ENCODE measurements at regions not wholly inside any gene's neighbourhood (a gene's known extent, or its start where the extent isn't known, plus 50 kb on each side); places are given as distances from the start of the nearest gene placed in this dataset.
"Not testable (repeated sequence)": the region's sequence is repeated elsewhere in the genome, so short reads cannot be mapped to it uniquely, and the experiment has no call there.

- H3K4me1 ChIP-seq (replicated peaks in 1 of 2) = no peaks in the 10 kb centered on the region
- no peak for ATAC-seq (replicated peaks in 6 of 8)
- 13 to 93% (median 55%) methylated on average over 1 to 3 of the region's 3 CpGs; no CpG with 5 or more reads in 2 of the 10 experiments for WGBS, 10 experiments
- H3K27ac ChIP-seq = no peak overlapping the region
- no peak overlapping the region for H3K4me3 ChIP-seq
- in situ Hi-C loops (cut with MboI; ENCODE audit: low pct_unique_long_range_greater_than_20kb in 2 of 9, low sequenced_read_pairs in 9 of 9, unreplicated experiment in 9 of 9) = no loop called here
These were observed 79.4 kb upstream of the OSTN start for GRCh38 chr3:191119415-191120295.

DNA sequence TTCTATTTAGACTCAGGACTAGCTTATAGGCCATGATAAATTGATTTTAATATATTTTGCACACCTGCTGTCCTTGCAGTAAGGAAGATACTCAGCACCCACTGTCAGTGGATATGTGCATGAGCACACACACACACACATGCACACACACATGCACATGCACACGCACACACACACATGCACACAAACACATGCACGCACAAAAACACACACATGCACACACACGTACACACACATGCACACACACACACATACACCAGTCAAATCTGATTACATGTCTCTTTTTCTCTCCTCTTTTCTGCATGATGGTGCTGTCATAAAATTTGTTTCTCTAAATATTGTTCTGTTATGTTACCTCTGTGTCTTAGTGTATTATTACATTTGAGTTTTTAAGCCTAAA is 87.3 kb upstream of the OSTN start:
- H3K4me3 ChIP-seq = no peak overlapping the region
- H3K27ac ChIP-seq = no peak overlapping the region
- WGBS, 10 experiments = 70 to 100% (median 89%) methylated on average over 1 to 3 of the region's 3 CpGs; no CpG with 5 or more reads in 4 of the 10 experiments
- ATAC-seq (replicated peaks in 6 of 8) = no peak
- in situ Hi-C loops (cut with MboI; ENCODE audit: low pct_unique_long_range_greater_than_20kb in 2 of 9, low sequenced_read_pairs in 9 of 9, unreplicated experiment in 9 of 9) = no loop called here
- no peaks in the 10 kb centered on the region for H3K4me1 ChIP-seq (replicated peaks in 1 of 2)

GRCh38 chr3:191105418-191105817 is 93.6 kb upstream of the OSTN start:
- Histone ChIP-seq H3K27ac (no peak overlapping the region), H3K4me3 (no peak overlapping the region), H3K4me1 (replicated peaks in 1 of 2) (no peaks in the 10 kb centered on the region)
- 6 to 100% (median 58%) methylated on average over 1 to 3 of the region's 3 CpGs; no CpG with 5 or more reads in 2 of the 10 experiments for WGBS, 10 experiments
- ATAC-seq (replicated peaks in 6 of 8) = no peak
- in situ Hi-C loops (cut with MboI; ENCODE audit: low pct_unique_long_range_greater_than_20kb in 2 of 9, low sequenced_read_pairs in 9 of 9, unreplicated experiment in 9 of 9) = no loop called here

GRCh38 chr3:191100516-191100915 is 98.5 kb upstream of the OSTN start:
- WGBS, 10 experiments = 40 to 94% (median 82%) methylated on average over 2 to 4 of the region's 4 CpGs
- no peak for ATAC-seq (replicated peaks in 6 of 8)
- Histone ChIP-seq H3K27ac (no peak overlapping the region), H3K4me3 (no peak overlapping the region), H3K4me1 (replicated peaks in 1 of 2) (no peaks in the 10 kb centered on the region)
- in situ Hi-C loops (cut with MboI; ENCODE audit: low pct_unique_long_range_greater_than_20kb in 2 of 9, low sequenced_read_pairs in 9 of 9, unreplicated experiment in 9 of 9) = no loop called here

- in situ Hi-C loops (cut with MboI; ENCODE audit: low pct_unique_long_range_greater_than_20kb in 2 of 9, low sequenced_read_pairs in 9 of 9, unreplicated experiment in 9 of 9) = no loop called here
- ATAC-seq (replicated peaks in 6 of 8) = peak in 2 of 8 experiments; percentile 62 to 73
- H3K4me3 ChIP-seq = no peak overlapping the region
- H3K27ac ChIP-seq = no peak overlapping the region
- 10 to 90% (median 69%) methylated on average over 1 to 3 of the region's 3 CpGs for WGBS, 10 experiments
- H3K4me1 ChIP-seq (replicated peaks in 1 of 2) = no peaks in the 10 kb centered on the region
These were observed 104.8 kb upstream of the OSTN start for GRCh38 chr3:191094057-191094845.

GRCh38 chr3:191087391-191087790 is 111.7 kb upstream of the OSTN start:
- no peaks in the 10 kb centered on the region for H3K4me1 ChIP-seq (replicated peaks in 1 of 2)
- peak in 2 of 8 experiments; percentile 65 to 88 for ATAC-seq (replicated peaks in 6 of 8)
- H3K4me3 ChIP-seq = no peak overlapping the region
- in situ Hi-C loops (cut with MboI; ENCODE audit: low pct_unique_long_range_greater_than_20kb in 2 of 9, low sequenced_read_pairs in 9 of 9, unreplicated experiment in 9 of 9) = no loop called here
- WGBS, 10 experiments = 7 to 100% (median 50%) methylated on average over 1 to 3 of the region's 3 CpGs; no CpG with 5 or more reads in 3 of the 10 experiments
- no peak overlapping the region for H3K27ac ChIP-seq

- 5 to 100% (median 86%) methylated on average over 1 to 3 of the region's 3 CpGs; no CpG with 5 or more reads in 1 of the 10 experiments for WGBS, 10 experiments
- Histone ChIP-seq H3K27ac (no peak overlapping the region), H3K4me1 (replicated peaks in 1 of 2) (no peaks in the 10 kb centered on the region), H3K4me3 (no peak overlapping the region)
- peak in 1 of 8 experiments; percentile 75 for ATAC-seq (replicated peaks in 6 of 8)
- in situ Hi-C loops (cut with MboI; ENCODE audit: low pct_unique_long_range_greater_than_20kb in 2 of 9, low sequenced_read_pairs in 9 of 9, unreplicated experiment in 9 of 9) = no loop called here
These were observed 114.0 kb upstream of the OSTN start for GRCh38 chr3:191085091-191085490.

DNA sequence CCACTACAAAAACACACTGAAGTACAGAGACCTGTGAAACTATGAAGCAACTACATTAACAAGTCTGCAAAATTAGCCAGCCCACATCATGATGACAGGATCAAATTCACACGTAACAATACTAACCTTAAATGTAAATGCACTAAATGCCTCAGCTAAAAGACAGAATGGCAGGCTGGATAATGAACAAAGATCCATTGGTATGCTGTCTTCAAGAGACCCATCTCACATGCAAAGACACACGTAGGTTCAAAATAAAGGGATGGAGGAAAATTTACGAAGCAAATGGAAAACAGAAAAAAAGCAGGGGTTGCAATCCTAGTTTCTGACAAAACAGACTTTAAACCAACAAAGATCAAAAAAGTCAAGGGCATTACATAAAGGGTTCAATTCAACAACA is 120.1 kb upstream of the OSTN start:
- WGBS, 10 experiments = 56 to 95% (median 72%) methylated on average over 1 to 3 of the region's 3 CpGs; no CpG with 5 or more reads in 1 of the 10 experiments
- H3K4me3 ChIP-seq; H3K4me1 ChIP-seq (replicated peaks in 1 of 2); ATAC-seq (replicated peaks in 6 of 8); H3K27ac ChIP-seq; in situ Hi-C loops (cut with MboI; ENCODE audit: low pct_unique_long_range_greater_than_20kb in 2 of 9, low sequenced_read_pairs in 9 of 9, unreplicated experiment in 9 of 9): not testable (repeated sequence)

DNA sequence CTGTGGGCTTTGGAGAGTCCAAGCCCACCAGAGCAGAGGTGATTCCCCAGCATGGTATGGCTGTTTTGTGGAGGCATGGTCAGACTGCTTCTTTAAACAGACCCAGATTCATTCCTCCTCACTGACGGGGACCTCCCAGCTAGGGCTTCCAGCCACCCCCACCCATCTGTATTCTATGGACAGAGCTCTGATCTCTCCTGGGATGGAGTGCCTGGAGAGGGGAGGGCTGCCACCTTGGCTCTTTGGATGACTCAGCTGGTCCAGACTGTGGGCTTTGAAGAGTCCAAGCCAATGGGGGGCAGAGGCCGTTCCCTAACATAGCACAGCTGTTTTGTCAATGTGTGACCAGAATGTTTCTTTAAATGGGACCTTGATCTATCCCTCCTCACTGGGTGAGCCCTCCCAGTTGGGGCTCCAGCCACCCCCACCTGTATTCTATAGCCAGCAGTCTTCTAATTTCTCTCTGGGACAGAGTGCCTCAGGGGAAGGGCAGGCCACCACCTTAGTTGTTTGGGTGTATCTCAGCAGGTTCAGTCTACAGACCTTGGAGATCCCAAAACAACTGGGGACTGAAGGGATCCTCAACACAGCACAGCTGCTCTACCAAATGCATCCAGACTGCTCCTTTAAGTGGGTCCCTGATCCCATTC is 122.0 kb upstream of the OSTN start:
- in situ Hi-C loops (cut with MboI; ENCODE audit: low pct_unique_long_range_greater_than_20kb in 2 of 9, low sequenced_read_pairs in 9 of 9, unreplicated experiment in 9 of 9) = no loop called here
- ATAC-seq (replicated peaks in 6 of 8) = no peak
- WGBS, 10 experiments = 80% methylated on average over 1 of the region's 2 CpGs; no CpG with 5 or more reads in 9 of the 10 experiments
- no peak overlapping the region for H3K27ac ChIP-seq
- no peak overlapping the region for H3K4me3 ChIP-seq
- H3K4me1 ChIP-seq (replicated peaks in 1 of 2) = no peaks in the 10 kb centered on the region

DNA sequence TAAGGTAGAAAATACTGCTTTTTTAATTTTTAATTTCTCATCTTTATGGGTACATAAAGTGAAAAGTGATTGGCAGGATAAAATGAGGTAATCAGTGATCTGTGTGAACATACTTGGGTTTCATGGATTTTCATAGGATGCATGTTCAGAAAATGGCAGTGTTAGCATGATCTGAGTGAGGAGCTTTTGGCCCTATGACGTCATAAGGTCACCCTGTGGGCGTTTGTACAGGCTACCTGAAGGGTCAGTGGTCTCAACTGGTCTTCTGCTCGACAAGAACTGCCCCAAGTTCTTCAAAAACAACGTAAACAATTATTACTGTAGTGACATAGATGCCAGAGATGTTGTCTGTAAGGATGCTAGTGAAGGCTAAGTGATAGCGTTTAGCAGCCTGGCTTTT is 124.5 kb upstream of the OSTN start:
- 0 to 100% (median 63%) methylated on average over 1 to 5 of the region's 5 CpGs for WGBS, 10 experiments
- in situ Hi-C loops (cut with MboI; ENCODE audit: low pct_unique_long_range_greater_than_20kb in 2 of 9, low sequenced_read_pairs in 9 of 9, unreplicated experiment in 9 of 9) = loop anchor here in 1 of 9 experiments (25.0 kb wide), 2 partner anchors 262 to 362 kb away; no protein-coding TSS in a partner anchor
- no peak for ATAC-seq (replicated peaks in 6 of 8)
- Histone ChIP-seq H3K4me3 (no peak overlapping the region), H3K4me1 (replicated peaks in 1 of 2) (peaks cover 0 to 9% of the 10 kb centered on the region in 2 donors), H3K27ac (no peak overlapping the region)

GRCh38 chr3:191070762-191071403 is 128.2 kb upstream of the OSTN start:
- peak in 5 of 8 experiments; percentile 69 to 87 (median 74) for ATAC-seq (replicated peaks in 6 of 8)
- 38 to 82% (median 56%) methylated on average over 1 to 4 of the region's 4 CpGs; no CpG with 5 or more reads in 1 of the 10 experiments for WGBS, 10 experiments
- in situ Hi-C loops (cut with MboI; ENCODE audit: low pct_unique_long_range_greater_than_20kb in 2 of 9, low sequenced_read_pairs in 9 of 9, unreplicated experiment in 9 of 9) = loop anchor here in 1 of 9 experiments (25.0 kb wide), 2 partner anchors 259 to 359 kb away; no protein-coding TSS in a partner anchor
- Histone ChIP-seq H3K4me3 (no peak overlapping the region), H3K27ac (no peak overlapping the region), H3K4me1 (replicated peaks in 1 of 2) (peaks cover 0 to 9% of the 10 kb centered on the region in 2 donors)

DNA sequence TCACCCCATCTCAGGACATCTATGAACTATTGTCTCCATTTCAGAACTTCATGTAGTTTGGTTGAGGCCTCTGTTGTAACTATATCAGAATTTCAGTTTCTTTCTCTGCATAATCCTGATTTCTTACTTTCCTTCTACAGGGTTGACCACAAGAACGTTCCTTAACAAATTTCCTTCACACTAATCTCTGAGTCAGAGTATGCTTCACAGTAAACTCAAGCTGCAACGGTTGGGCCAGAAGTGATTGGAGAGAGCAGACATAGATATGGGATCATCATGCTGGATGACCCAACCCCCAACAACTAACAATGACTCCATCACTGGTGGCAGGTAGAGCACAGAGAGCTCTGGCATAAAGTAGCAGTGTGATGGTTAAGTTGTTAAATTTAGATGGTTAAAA is 128.8 kb upstream of the OSTN start:
- ATAC-seq (replicated peaks in 6 of 8) = peak in 1 of 8 experiments; percentile 14
- H3K4me1 ChIP-seq (replicated peaks in 1 of 2) = peaks cover 0 to 9% of the 10 kb centered on the region in 2 donors
- no peak overlapping the region for H3K27ac ChIP-seq
- in situ Hi-C loops (cut with MboI; ENCODE audit: low pct_unique_long_range_greater_than_20kb in 2 of 9, low sequenced_read_pairs in 9 of 9, unreplicated experiment in 9 of 9) = loop anchor here in 1 of 9 experiments (25.0 kb wide), 2 partner anchors 258 to 358 kb away; no protein-coding TSS in a partner anchor
- no peak overlapping the region for H3K4me3 ChIP-seq
- WGBS, 10 experiments = 0 to 100% (median 83%) methylated on average over 1 to 2 of the region's 2 CpGs; no CpG with 5 or more reads in 1 of the 10 experiments
